COLO829 (cell line): ENCODE measurements at regions not wholly inside any gene's neighbourhood (a gene's known extent, or its start where the extent isn't known, plus 50 kb on each side); places are given as distances from the start of the nearest gene placed in this dataset.
"Not testable (repeated sequence)": the region's sequence is repeated elsewhere in the genome, so short reads cannot be mapped to it uniquely, and the experiment has no call there.

Experiments used
- DNase-seq: peaks from one replicate; pipeline ENCODE4 v3.0.0; 2012; ENCODE audit warnings: low spot score

GRCh38 chr2:236415684-236416444 is 151.7 kb upstream of the ASB18 start:
- DNase-seq = no peak

GRCh38 chr2:236417150-236417549 is 152.5 kb upstream of the ACKR3 start:
- no peak for DNase-seq

- no peak for DNase-seq
Observed at GRCh38 chr2:236430584-236430983, 139.0 kb upstream of the ACKR3 start.

GRCh38 chr2:236434593-236434992 is 135.0 kb upstream of the ACKR3 start:
- no peak for DNase-seq

GRCh38 chr2:236440110-236440881 is 129.3 kb upstream of the ACKR3 start:
- no peak for DNase-seq

- DNase-seq = no peak
Observed at GRCh38 chr2:236444187-236444586, 125.4 kb upstream of the ACKR3 start.

GRCh38 chr2:236445678-236446077 is 123.9 kb upstream of the ACKR3 start:
- DNase-seq = no peak

- no peak for DNase-seq
Observed at GRCh38 chr2:236446521-236446920, 123.1 kb upstream of the ACKR3 start.

GRCh38 chr2:236449167-236449761 is 120.4 kb upstream of the ACKR3 start:
- DNase-seq = no peak

- DNase-seq = no peak
Observed at GRCh38 chr2:236452238-236452637, 117.4 kb upstream of the ACKR3 start.

- DNase-seq = no peak
Observed at GRCh38 chr2:236454076-236454475, 115.5 kb upstream of the ACKR3 start.

- DNase-seq = no peak
Observed at GRCh38 chr2:236459393-236459792, 110.2 kb upstream of the ACKR3 start.

- no peak for DNase-seq
Observed at GRCh38 chr2:236464140-236464539, 105.5 kb upstream of the ACKR3 start.

GRCh38 chr2:236472720-236473495 is 96.7 kb upstream of the ACKR3 start:
- DNase-seq = no peak

GRCh38 chr2:236473691-236474090 is 95.9 kb upstream of the ACKR3 start:
- no peak for DNase-seq

- DNase-seq = no peak
Observed at GRCh38 chr2:236479814-236480213, 89.8 kb upstream of the ACKR3 start.

GRCh38 chr2:236483102-236483501 is 86.5 kb upstream of the ACKR3 start:
- DNase-seq = no peak

GRCh38 chr2:236485519-236485918 is 84.1 kb upstream of the ACKR3 start:
- no peak for DNase-seq

- DNase-seq = not testable (repeated sequence)
Observed at GRCh38 chr2:236489083-236489482, 80.5 kb upstream of the ACKR3 start.

- no peak for DNase-seq
Observed at GRCh38 chr2:236489895-236490404, 79.7 kb upstream of the ACKR3 start.

GRCh38 chr2:236496340-236496739 is 73.3 kb upstream of the ACKR3 start:
- no peak for DNase-seq

- DNase-seq = no peak
Observed at GRCh38 chr2:236498369-236498768, 71.3 kb upstream of the ACKR3 start.
